ENCODE measurements at regions not wholly inside any gene's neighbourhood (a gene's known extent, or its start where the extent isn't known, plus 50 kb on each side); places are given as distances from the start of the nearest gene placed in this dataset.

GRCh38 chr10:113376428-113376827, 176.4 kb upstream of the HABP2 start:
- no peak for TF ChIP-seq SIN3A (IDR thresholded peaks at IDR 0.05; ENCODE audit: borderline replicate concordance, insufficient read depth, low read length)
- TF ChIP-seq POLR2AphosphoS5 (IDR thresholded peaks at IDR 0.05; ENCODE audit: low read depth, low read length), result no peak
- no peak for TF ChIP-seq TAF1 (IDR thresholded peaks at IDR 0.05; ENCODE audit: borderline replicate concordance, insufficient read depth, low read length)
- TF ChIP-seq REST (IDR thresholded peaks at IDR 0.05; ENCODE audit: insufficient read depth in 1 of 2, low read depth in 2 of 2, low read length in 2 of 2), result no peak
- no peak for TF ChIP-seq FOXP2 (optimal IDR thresholded peaks at IDR 0.05; ENCODE audit: borderline replicate concordance, extremely low read depth, extremely low read length, insufficient read depth)

GRCh38 chr10:113379091-113379490, 173.8 kb upstream of the HABP2 start:
- no peak for TF ChIP-seq FOXP2 (optimal IDR thresholded peaks at IDR 0.05; ENCODE audit: borderline replicate concordance, extremely low read depth, extremely low read length, insufficient read depth)
- TF ChIP-seq REST (IDR thresholded peaks at IDR 0.05; ENCODE audit: insufficient read depth in 1 of 2, low read depth in 2 of 2, low read length in 2 of 2), result no peak
- no peak for TF ChIP-seq TAF1 (IDR thresholded peaks at IDR 0.05; ENCODE audit: borderline replicate concordance, insufficient read depth, low read length)
- no peak for TF ChIP-seq POLR2AphosphoS5 (IDR thresholded peaks at IDR 0.05; ENCODE audit: low read depth, low read length)
- no peak for TF ChIP-seq SIN3A (IDR thresholded peaks at IDR 0.05; ENCODE audit: borderline replicate concordance, insufficient read depth, low read length)

- TF ChIP-seq POLR2AphosphoS5 (IDR thresholded peaks at IDR 0.05; ENCODE audit: low read depth, low read length), result no peak
- no peak for TF ChIP-seq TAF1 (IDR thresholded peaks at IDR 0.05; ENCODE audit: borderline replicate concordance, insufficient read depth, low read length)
- no peak for TF ChIP-seq FOXP2 (optimal IDR thresholded peaks at IDR 0.05; ENCODE audit: borderline replicate concordance, extremely low read depth, extremely low read length, insufficient read depth)
- no peak for TF ChIP-seq REST (IDR thresholded peaks at IDR 0.05; ENCODE audit: insufficient read depth in 1 of 2, low read depth in 2 of 2, low read length in 2 of 2)
- TF ChIP-seq SIN3A (IDR thresholded peaks at IDR 0.05; ENCODE audit: borderline replicate concordance, insufficient read depth, low read length), result no peak
Observed at GRCh38 chr10:113381416-113381815, 171.4 kb upstream of the HABP2 start.

GRCh38 chr10:113381981-113382509, 170.8 kb upstream of the HABP2 start:
- TF ChIP-seq TAF1 (IDR thresholded peaks at IDR 0.05; ENCODE audit: borderline replicate concordance, insufficient read depth, low read length) (no peak), REST (IDR thresholded peaks at IDR 0.05; ENCODE audit: insufficient read depth in 1 of 2, low read depth in 2 of 2, low read length in 2 of 2) (no peak), FOXP2 (optimal IDR thresholded peaks at IDR 0.05; ENCODE audit: borderline replicate concordance, extremely low read depth, extremely low read length, insufficient read depth) (no peak), SIN3A (IDR thresholded peaks at IDR 0.05; ENCODE audit: borderline replicate concordance, insufficient read depth, low read length) (no peak), POLR2AphosphoS5 (IDR thresholded peaks at IDR 0.05; ENCODE audit: low read depth, low read length) (no peak)

- no peak for TF ChIP-seq FOXP2 (optimal IDR thresholded peaks at IDR 0.05; ENCODE audit: borderline replicate concordance, extremely low read depth, extremely low read length, insufficient read depth)
- no peak for TF ChIP-seq REST (IDR thresholded peaks at IDR 0.05; ENCODE audit: insufficient read depth in 1 of 2, low read depth in 2 of 2, low read length in 2 of 2)
- TF ChIP-seq SIN3A (IDR thresholded peaks at IDR 0.05; ENCODE audit: borderline replicate concordance, insufficient read depth, low read length), result no peak
- TF ChIP-seq TAF1 (IDR thresholded peaks at IDR 0.05; ENCODE audit: borderline replicate concordance, insufficient read depth, low read length), result no peak
- TF ChIP-seq POLR2AphosphoS5 (IDR thresholded peaks at IDR 0.05; ENCODE audit: low read depth, low read length), result no peak
Observed at GRCh38 chr10:113382691-113383090, 170.2 kb upstream of the HABP2 start.

All from PFSK-1 (cell line).